Lower lobe of right lung (tissue), 2 donors: ENCODE measurements at regions not wholly inside any gene's neighbourhood (a gene's known extent, or its start where the extent isn't known, plus 50 kb on each side); places are given as distances from the start of the nearest gene placed in this dataset.
"Not testable (repeated sequence)": the region's sequence is repeated elsewhere in the genome, so short reads cannot be mapped to it uniquely, and the experiment has no call there.

Experiments
- ATAC-seq, 2 donors: fragments of 200-7000 bp; cut with Tn5 transposase; one replicate each; pipeline ENCODE4 v1.9.1; 2020 to 2022; ENCODE audit warnings: mild to moderate bottlenecking in 2 of 2, moderate library complexity in 2 of 2
- DNase-seq: peaks from one replicate; pipeline ENCODE4 v3.0.0-alpha.2; 2020
- H3K27ac ChIP-seq: fragments of 200-600 bp; one replicate; pipeline ENCODE4 v1.8.0; 2022
- H3K27me3 ChIP-seq: fragments of 200-600 bp; one replicate; pipeline ENCODE4 v1.8.0; 2022; ENCODE audit warnings: low read depth
- H3K36me3 ChIP-seq: fragments of 200-600 bp; one replicate; pipeline ENCODE4 v1.8.0; 2022; ENCODE audit warnings: mild to moderate bottlenecking
- H3K4me1 ChIP-seq: fragments of 200-600 bp; one replicate; pipeline ENCODE4 v1.8.0; 2022
- H3K4me3 ChIP-seq: fragments of 200-600 bp; one replicate; pipeline ENCODE4 v1.8.0; 2022; ENCODE audit warnings: mild to moderate bottlenecking
- H3K9me3 ChIP-seq: fragments of 200-600 bp; one replicate; pipeline ENCODE4 v1.8.0; 2022
- CTCF ChIP-seq: fragments of 200-600 bp; IDR thresholded peaks from one replicate; pipeline ENCODE4 v1.8.0; 2022; ENCODE audit warnings: antibody characterized with exemption, mild to moderate bottlenecking
- intact Hi-C: fragments of 100-400 bp; cut with DNase I; formaldehyde crosslinking; loops from one replicate; pipeline ENCODE4 v1.11.0; 2022
- donor health status: DM: no; HTN: yes; CAD: no; lungs with severe emphysema.

DNA sequence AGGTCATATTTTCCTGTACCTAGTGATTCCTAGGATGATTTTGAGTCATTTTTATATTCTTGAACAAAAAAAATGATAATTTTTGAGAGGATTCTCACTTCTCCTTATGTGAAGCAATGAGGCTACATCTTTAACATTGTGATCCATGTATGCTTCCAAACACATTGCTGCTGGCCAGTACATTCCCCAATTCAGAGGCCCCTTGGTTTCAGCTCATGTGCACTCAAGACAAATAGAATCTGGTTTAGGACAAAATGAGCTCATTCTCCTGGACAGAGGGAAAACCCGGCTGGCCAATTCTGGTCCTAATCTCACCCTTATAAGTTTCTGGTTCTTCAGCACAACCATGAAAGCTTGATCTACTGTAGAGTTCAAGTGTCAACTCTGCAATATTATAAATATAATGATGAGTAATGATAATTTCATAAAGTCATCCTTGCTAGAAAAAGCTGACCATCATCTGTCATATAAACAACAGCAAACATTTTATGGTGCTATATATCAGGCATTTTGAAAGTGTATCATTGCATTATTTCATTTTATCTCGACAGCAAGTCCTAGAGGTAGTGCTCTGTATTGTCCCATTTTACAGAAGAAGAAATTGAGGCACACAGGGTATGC is 139.1 kb upstream of the ZNF366 start:
- Histone ChIP-seq H3K36me3 (no peaks in the 10 kb centered on the region), H3K4me1 (no peaks in the 10 kb centered on the region), H3K27ac (no peak overlapping the region), H3K9me3 (no peaks in the 10 kb centered on the region), H3K27me3 (no peaks in the 10 kb centered on the region), H3K4me3 (no peak overlapping the region)
- intact Hi-C loops, result no loop called here
- TF ChIP-seq CTCF, result no peak
- ATAC-seq (no peak), DNase-seq (no peak)

DNA sequence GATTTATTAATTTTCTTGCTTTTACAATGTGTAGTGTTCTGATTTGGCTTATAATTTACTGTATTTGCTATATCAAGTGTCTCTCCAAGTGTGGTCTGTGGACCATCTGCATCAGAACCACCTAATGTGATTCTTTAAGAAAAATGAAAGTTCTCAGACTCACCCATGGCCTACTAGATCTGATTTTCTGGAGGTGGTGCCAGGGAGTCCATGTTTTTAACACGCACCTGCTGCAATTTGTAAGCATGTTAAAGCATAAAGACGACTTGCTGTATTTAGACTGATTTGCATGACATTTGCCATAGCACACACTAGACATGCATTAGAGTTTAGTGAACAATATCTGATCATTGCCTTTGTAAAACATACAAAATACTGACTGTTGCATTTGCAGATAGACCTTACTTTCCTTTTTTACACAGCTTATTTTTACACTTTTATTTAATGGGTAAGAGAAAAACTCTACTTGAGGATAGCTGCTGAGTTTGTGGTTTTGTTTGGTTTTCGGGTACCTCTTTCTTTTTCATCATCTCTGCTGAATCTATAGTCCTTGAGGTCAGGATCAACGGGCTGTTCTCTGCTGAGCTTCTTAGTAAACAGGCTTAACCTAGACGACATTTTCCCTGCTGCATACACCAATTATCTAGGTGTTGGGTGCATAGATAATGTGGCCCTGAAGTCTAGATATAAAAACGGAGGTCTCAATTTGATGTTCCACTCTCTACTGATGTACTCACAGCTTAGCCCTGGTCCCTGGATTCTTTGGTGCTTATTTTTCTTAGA is 138.0 kb upstream of the ZNF366 start:
- H3K4me1 ChIP-seq, result no peaks in the 10 kb centered on the region
- DNase-seq (no peak), ATAC-seq (no peak)
- H3K9me3 ChIP-seq, result no peaks in the 10 kb centered on the region
- H3K36me3 ChIP-seq, result no peaks in the 10 kb centered on the region
- no peak for TF ChIP-seq CTCF
- no peaks in the 10 kb centered on the region for H3K27me3 ChIP-seq
- no peak overlapping the region for H3K27ac ChIP-seq
- no peak overlapping the region for H3K4me3 ChIP-seq
- intact Hi-C loops, result no loop called here

- Histone ChIP-seq H3K4me3 (no peak overlapping the region), H3K4me1 (no peaks in the 10 kb centered on the region), H3K9me3 (no peaks in the 10 kb centered on the region), H3K27me3 (no peaks in the 10 kb centered on the region), H3K27ac (no peak overlapping the region), H3K36me3 (no peaks in the 10 kb centered on the region)
- no peak for TF ChIP-seq CTCF
- peak in 1 of 2 donors; percentile 23 for ATAC-seq
- intact Hi-C loops, result no loop called here
- no peak for DNase-seq
Measured at GRCh38 chr5:72644296-72644695, 137.1 kb upstream of the ZNF366 start.

DNA sequence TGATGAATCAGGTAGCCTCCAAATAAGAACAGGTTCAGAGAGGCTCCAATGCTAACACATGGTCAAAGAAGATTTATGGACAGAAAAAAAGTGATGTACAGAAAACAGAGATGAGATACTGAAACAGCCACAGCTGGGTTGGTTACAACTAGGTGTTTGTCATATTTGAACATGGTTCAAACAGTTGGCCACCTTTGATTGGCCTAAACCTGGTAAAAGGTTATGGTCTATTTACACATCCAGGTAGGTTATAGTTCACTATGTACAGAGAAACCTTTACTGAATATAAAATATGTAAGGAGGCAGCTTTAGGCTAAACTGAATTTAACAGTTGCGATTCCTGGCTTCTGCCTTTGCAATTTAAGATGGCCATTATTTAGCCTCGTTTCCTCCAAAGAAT is 134.0 kb upstream of the ZNF366 start:
- no peaks in the 10 kb centered on the region for H3K36me3 ChIP-seq
- DNase-seq (no peak), ATAC-seq (no peak)
- H3K4me3 ChIP-seq, result no peak overlapping the region
- no peaks in the 10 kb centered on the region for H3K4me1 ChIP-seq
- no peaks in the 10 kb centered on the region for H3K27me3 ChIP-seq
- H3K9me3 ChIP-seq, result no peaks in the 10 kb centered on the region
- TF ChIP-seq CTCF, result no peak
- intact Hi-C loops, result no loop called here
- H3K27ac ChIP-seq, result no peak overlapping the region

DNA sequence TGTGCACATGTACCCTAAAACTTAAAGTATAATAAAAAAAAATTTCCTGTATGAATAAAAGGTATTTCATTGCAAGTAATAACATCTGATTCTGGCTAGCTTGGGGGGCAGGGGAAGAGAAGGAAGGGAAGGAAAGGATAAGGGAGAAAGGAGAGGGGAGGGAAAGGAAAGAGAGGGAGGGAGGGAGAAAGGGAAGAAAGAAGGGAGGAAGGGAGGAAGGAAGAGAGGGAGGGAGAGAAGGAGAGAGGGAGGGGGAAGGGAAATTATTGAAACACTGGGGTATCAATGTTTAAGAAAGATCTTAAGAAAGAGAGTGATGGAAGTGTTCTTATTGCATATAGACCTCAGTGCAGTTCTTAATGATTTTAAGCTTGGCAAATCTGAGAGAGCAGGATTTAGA is 129.8 kb upstream of the ZNF366 start:
- Histone ChIP-seq H3K36me3 (no peaks in the 10 kb centered on the region), H3K4me1 (no peaks in the 10 kb centered on the region), H3K27me3 (no peaks in the 10 kb centered on the region), H3K27ac (no peak overlapping the region), H3K4me3 (no peak overlapping the region), H3K9me3 (no peaks in the 10 kb centered on the region)
- DNase-seq (no peak), ATAC-seq (no peak)
- no peak for TF ChIP-seq CTCF
- intact Hi-C loops, result no loop called here

GRCh38 chr5:72636565-72636964 is 129.4 kb upstream of the ZNF366 start:
- H3K27ac ChIP-seq, DNase-seq, H3K4me1 ChIP-seq, H3K9me3 ChIP-seq, intact Hi-C loops, H3K36me3 ChIP-seq, ATAC-seq, H3K4me3 ChIP-seq, H3K27me3 ChIP-seq: not testable (repeated sequence)
